ENCODE measurements at regions not wholly inside any gene's neighbourhood (a gene's known extent, or its start where the extent isn't known, plus 50 kb on each side); places are given as distances from the start of the nearest gene placed in this dataset.

GRCh38 chr10:105981679-105982078, 1182.8 kb downstream of the SORCS1 start:
- no peak overlapping the region for H3K4me3 ChIP-seq
- no peaks in the 10 kb centered on the region for H3K27me3 ChIP-seq
- no peak for TF ChIP-seq Cebpa-rat (IDR thresholded peaks at IDR 0.05)
- H3K36me3 ChIP-seq, result no peaks in the 10 kb centered on the region
- H3K9ac ChIP-seq, result no peak overlapping the region
- H3K27ac ChIP-seq, result no peak overlapping the region
- H3K4me2 ChIP-seq, result no peak overlapping the region
- no peaks in the 10 kb centered on the region for H3K4me1 ChIP-seq
- H4K20me1 ChIP-seq, result no peaks in the 10 kb centered on the region
- no peaks in the 10 kb centered on the region for H3K9me3 ChIP-seq (replicated peaks in 1 of 11)

- Histone ChIP-seq H3K9me3 (replicated peaks in 1 of 11) (no peaks in the 10 kb centered on the region), H3K9ac (no peak overlapping the region), H3K4me2 (no peak overlapping the region), H3K4me1 (peaks cover 0 to 40% (median 0%) of the 10 kb centered on the region in 10 experiments; a peak in 6 of 20 replicates), H3K27ac (no peak overlapping the region), H3K36me3 (no peaks in the 10 kb centered on the region), H3K4me3 (no peak overlapping the region), H3K27me3 (no peaks in the 10 kb centered on the region), H4K20me1 (no peaks in the 10 kb centered on the region)
- TF ChIP-seq Cebpa-rat (IDR thresholded peaks at IDR 0.05), result no peak
Observed at GRCh38 chr10:105974803-105975456, 1189.6 kb downstream of the SORCS1 start.

DNA sequence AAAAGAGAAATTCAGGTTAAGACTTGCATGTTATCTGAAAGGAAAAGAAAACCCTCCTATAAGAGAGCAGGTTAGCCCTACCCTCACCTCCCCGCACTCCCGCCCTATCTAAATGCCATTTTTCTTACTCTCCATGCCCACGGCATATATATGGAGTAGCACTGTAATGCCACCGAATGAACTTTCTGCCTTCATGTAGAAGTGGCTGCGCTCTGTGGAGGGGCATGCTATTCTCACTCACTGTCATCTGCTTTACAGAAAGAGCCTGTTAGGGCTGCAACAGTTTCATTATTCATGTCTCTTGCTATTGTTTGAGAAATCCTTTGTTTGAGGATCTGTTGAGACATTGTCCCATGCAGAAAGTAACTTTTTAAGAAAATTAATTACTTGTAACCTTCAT, 1190.6 kb downstream of the SORCS1 start:
- Histone ChIP-seq H3K9ac (no peak overlapping the region), H3K4me1 (peaks cover 0 to 50% (median 0%) of the 10 kb centered on the region in 10 experiments; a peak in 6 of 20 replicates), H4K20me1 (no peaks in the 10 kb centered on the region), H3K36me3 (no peaks in the 10 kb centered on the region), H3K27me3 (no peaks in the 10 kb centered on the region), H3K4me3 (no peak overlapping the region), H3K9me3 (replicated peaks in 1 of 11) (no peaks in the 10 kb centered on the region), H3K27ac (no peak overlapping the region), H3K4me2 (peak overlapping the region in 2 of 11 experiments; percentile 36 to 52; a peak in 1 of 22 replicates)
- no peak for TF ChIP-seq Cebpa-rat (IDR thresholded peaks at IDR 0.05)

DNA sequence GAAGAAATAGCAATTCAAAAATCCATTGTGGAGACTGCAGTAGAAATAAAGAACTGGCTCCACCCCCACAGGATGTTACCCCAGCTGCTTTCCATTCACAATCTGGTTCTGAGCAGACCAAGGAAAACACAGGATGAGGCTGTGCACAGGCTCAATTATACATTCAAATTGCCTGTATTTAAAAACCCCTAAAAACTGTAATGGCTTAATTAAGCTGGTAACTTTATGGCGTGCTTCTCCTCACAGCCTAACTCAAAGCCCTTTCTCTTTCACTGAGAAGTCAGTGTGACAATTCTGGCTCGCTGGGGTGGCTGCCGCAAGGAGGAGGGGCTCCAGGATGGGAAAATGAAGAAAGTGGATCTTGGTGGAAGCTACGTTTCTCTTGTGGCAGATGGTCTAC, 1191.1 kb downstream of the SORCS1 start:
- no peaks in the 10 kb centered on the region for H3K27me3 ChIP-seq
- peaks cover 0 to 54% (median 0%) of the 10 kb centered on the region in 10 experiments; a peak in 6 of 20 replicates for H3K4me1 ChIP-seq
- H3K36me3 ChIP-seq, result no peaks in the 10 kb centered on the region
- peak overlapping the region in 2 of 11 experiments; percentile 36 to 52; a peak in 4 of 22 replicates for H3K4me2 ChIP-seq
- H3K27ac ChIP-seq, result no peak overlapping the region
- no peaks in the 10 kb centered on the region for H3K9me3 ChIP-seq (replicated peaks in 1 of 11)
- H3K4me3 ChIP-seq, result no peak overlapping the region
- no peak for TF ChIP-seq Cebpa-rat (IDR thresholded peaks at IDR 0.05)
- H3K9ac ChIP-seq, result no peak overlapping the region
- no peaks in the 10 kb centered on the region for H4K20me1 ChIP-seq

DNA sequence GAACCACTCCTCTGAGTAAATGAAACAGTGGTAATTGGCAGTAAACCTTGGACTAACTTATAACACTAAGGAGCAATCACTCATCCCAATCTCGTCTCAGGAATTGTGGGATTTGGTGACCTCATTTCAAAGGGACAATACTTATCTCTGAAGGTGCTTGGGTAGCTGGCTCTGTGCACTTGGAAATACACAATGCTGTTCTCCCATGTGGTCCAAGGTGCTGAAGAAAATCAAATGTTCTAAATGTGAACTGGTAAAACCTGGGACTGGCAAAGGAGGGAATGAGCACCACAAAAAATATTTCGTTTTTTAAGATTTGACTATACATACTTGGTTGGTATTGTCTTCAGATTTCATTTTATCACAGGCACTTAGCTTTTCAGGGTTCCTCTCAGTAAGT, 1193.0 kb downstream of the SORCS1 start:
- TF ChIP-seq Cebpa-rat (IDR thresholded peaks at IDR 0.05), result no peak
- H3K36me3 ChIP-seq, result no peaks in the 10 kb centered on the region

DNA sequence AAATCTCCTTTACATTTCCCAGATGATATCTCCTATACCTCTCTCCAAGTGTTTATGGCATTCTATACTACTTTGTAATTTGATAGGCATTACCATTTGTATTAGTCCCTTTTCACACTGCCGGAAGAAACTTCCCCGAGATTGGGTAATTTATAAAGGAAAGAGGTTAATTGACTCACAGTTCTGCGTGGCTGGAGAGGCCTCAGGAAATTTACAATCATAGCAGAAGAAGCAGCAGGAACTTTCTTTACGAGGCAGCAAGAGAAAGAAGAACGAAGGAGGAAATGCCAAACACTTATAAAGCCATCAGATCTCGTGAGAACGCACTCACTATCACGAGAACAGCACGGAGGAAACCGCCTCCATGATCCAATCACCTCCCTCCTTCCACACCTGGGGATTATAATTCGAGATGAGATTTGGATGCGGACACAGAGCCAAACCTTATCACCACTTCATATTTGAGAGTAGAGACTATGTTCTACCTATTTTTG, 1194.6 kb downstream of the SORCS1 start:
- no peaks in the 10 kb centered on the region for H3K27me3 ChIP-seq
- peak overlapping the region in 2 of 10 experiments; percentile 1 to 24; a peak in 3 of 20 replicates for H3K4me3 ChIP-seq
- peak overlapping the region in 1 of 11 experiments; percentile 47; a peak in 2 of 22 replicates for H3K27ac ChIP-seq
- no peak for TF ChIP-seq Cebpa-rat (IDR thresholded peaks at IDR 0.05)
- H3K36me3 ChIP-seq, result no peaks in the 10 kb centered on the region
- no peaks in the 10 kb centered on the region for H4K20me1 ChIP-seq
- H3K9me3 ChIP-seq (replicated peaks in 1 of 11), result no peaks in the 10 kb centered on the region
- no peak overlapping the region for H3K9ac ChIP-seq
- peaks cover 0 to 54% (median 0%) of the 10 kb centered on the region in 10 experiments; a peak in 6 of 20 replicates for H3K4me1 ChIP-seq
- H3K4me2 ChIP-seq, result peak overlapping the region in 3 of 11 experiments; percentile 29 to 70 (median 52); a peak in 5 of 22 replicates

More for the DNA sequence above, 1193.0 kb downstream of the SORCS1 start:
- Histone ChIP-seq H3K9ac (no peak overlapping the region), H3K4me2 (peak overlapping the region in 2 of 11 experiments; percentile 52 to 70; a peak in 4 of 22 replicates), H3K9me3 (replicated peaks in 1 of 11) (no peaks in the 10 kb centered on the region), H3K27ac (no peak overlapping the region), H3K4me1 (peaks cover 0 to 54% (median 0%) of the 10 kb centered on the region in 10 experiments; a peak in 6 of 20 replicates), H3K4me3 (no peak overlapping the region), H4K20me1 (no peaks in the 10 kb centered on the region), H3K27me3 (no peaks in the 10 kb centered on the region)

DNA sequence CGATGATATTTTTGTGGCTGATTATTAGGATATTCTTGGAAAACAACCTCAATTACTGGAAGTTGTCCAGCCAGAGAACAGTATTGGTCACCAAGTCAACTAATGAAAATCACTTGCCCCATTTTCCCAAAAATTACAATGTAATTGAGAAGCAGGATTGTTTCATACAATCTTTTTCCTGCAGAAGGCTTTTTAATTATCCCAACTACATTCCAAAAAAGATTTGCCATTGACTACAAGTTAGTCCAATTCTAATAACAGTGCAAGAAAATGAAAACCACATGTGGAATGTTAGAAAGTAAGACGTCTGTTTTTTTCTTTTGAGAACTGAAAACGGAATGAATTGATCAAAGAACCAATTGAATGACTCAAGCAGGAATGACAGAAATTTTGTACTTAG, 1195.8 kb downstream of the SORCS1 start:
- no peak overlapping the region for H3K9ac ChIP-seq
- peak overlapping the region in 2 of 11 experiments; percentile 52 to 70; a peak in 1 of 22 replicates for H3K4me2 ChIP-seq
- no peaks in the 10 kb centered on the region for H3K9me3 ChIP-seq (replicated peaks in 1 of 11)
- no peaks in the 10 kb centered on the region for H3K36me3 ChIP-seq
- no peaks in the 10 kb centered on the region for H4K20me1 ChIP-seq
- no peak for TF ChIP-seq Cebpa-rat (IDR thresholded peaks at IDR 0.05)
- peaks cover 0 to 60% (median 2%) of the 10 kb centered on the region in 10 experiments; a peak in 7 of 20 replicates for H3K4me1 ChIP-seq
- H3K27me3 ChIP-seq, result no peaks in the 10 kb centered on the region
- no peak overlapping the region for H3K4me3 ChIP-seq
- H3K27ac ChIP-seq, result no peak overlapping the region

DNA sequence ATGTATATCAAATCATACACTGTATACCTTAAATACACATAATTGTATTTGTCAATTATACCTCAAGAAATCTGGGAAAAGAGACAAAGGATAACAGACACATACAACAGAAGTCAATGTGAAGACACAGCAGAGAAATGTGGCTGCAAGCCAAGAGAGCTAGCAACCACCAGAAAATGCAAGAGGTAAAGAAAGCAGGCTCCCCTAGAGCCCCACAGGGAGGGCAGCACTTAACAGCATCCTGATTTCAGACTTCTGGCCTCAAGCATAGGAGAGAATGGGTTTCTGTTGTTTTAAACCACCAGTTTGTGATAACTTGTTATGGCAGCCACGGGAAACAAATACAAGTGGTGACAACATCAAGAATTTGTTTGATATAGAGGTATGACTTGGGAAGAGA, 1197.2 kb downstream of the SORCS1 start:
- Histone ChIP-seq H3K27me3 (no peaks in the 10 kb centered on the region), H3K4me3 (no peak overlapping the region), H3K27ac (no peak overlapping the region), H3K4me1 (peaks cover 0 to 54% (median 2%) of the 10 kb centered on the region in 10 experiments; a peak in 7 of 20 replicates), H4K20me1 (no peaks in the 10 kb centered on the region), H3K4me2 (no peak overlapping the region), H3K36me3 (no peaks in the 10 kb centered on the region), H3K9ac (no peak overlapping the region), H3K9me3 (replicated peaks in 1 of 11) (no peaks in the 10 kb centered on the region)
- no peak for TF ChIP-seq Cebpa-rat (IDR thresholded peaks at IDR 0.05)

GRCh38 chr10:105965141-105965540, 1199.4 kb downstream of the SORCS1 start:
- Histone ChIP-seq H3K36me3 (no peaks in the 10 kb centered on the region), H4K20me1 (no peaks in the 10 kb centered on the region)

More at GRCh38 chr10:105965141-105965540, 1199.4 kb downstream of the SORCS1 start:
- Histone ChIP-seq H3K9me3 (replicated peaks in 1 of 11) (no peaks in the 10 kb centered on the region), H3K9ac (no peak overlapping the region), H3K4me2 (no peak overlapping the region), H3K4me3 (no peak overlapping the region), H3K27ac (no peak overlapping the region), H3K4me1 (peaks cover 0 to 33% (median 2%) of the 10 kb centered on the region in 10 experiments; a peak in 7 of 20 replicates), H3K27me3 (no peaks in the 10 kb centered on the region)
- no peak for TF ChIP-seq Cebpa-rat (IDR thresholded peaks at IDR 0.05)
